Esophagus squamous epithelium (tissue), 5 donors: ENCODE measurements at regions not wholly inside any gene's neighbourhood (a gene's known extent, or its start where the extent isn't known, plus 50 kb on each side); places are given as distances from the start of the nearest gene placed in this dataset.

Experiments used
- DNase-seq: peaks from one replicate; lab custom pipeline; 2025; lab: John Stamatoyannopoulos, UW
- H3K27ac ChIP-seq, 4 donors: fragments of 200-600 bp; sonication (generic); one replicate each; pipeline ENCODE4 v1.5.1; 2016 to 2019; ENCODE audit warnings: mild to moderate bottlenecking in 1 of 4
- H3K27me3 ChIP-seq, 4 donors: fragments of 200-600 bp; sonication (generic); 1 replicate in 3 of 4; 2 replicates in 1 of 4; pipeline versions ENCODE4 v1.5.1 to v1.6.0; 2017 to 2021; ENCODE audit warnings: antibody characterized with exemption in 1 of 4
- H3K36me3 ChIP-seq, 3 donors: fragments of 200-600 bp; sonication (generic); one replicate each; pipeline ENCODE4 v1.5.1; 2016 to 2019
- H3K4me1 ChIP-seq, 3 donors: fragments of 200-600 bp; sonication (generic); one replicate each; pipeline ENCODE4 v1.5.1; 2017 to 2019
- H3K4me3 ChIP-seq, 4 donors: fragments of 200-600 bp; sonication (generic); 1 replicate in 3 of 4; 2 replicates in 1 of 4; pipeline ENCODE4 v1.5.1; 2016 to 2019; ENCODE audit warnings: mild to moderate bottlenecking in 2 of 4, moderate library complexity in 1 of 4
- H3K9me3 ChIP-seq, 3 donors: fragments of 200-600 bp; sonication (generic); one replicate each; pipeline ENCODE4 v1.5.1; 2016 to 2019
- POLR2A ChIP-seq, 4 donors: fragments of 450-650 bp; IDR thresholded peaks; one replicate each; pipeline ENCODE4 v1.6.1; 2017; ENCODE audit warnings: antibody characterized with exemption in 4 of 4, mild to moderate bottlenecking in 4 of 4, moderate library complexity in 3 of 4
- WGBS, 2 donors: methylation state at CpG; one replicate each; pipeline ENCODE4 v1.1.5; 2018; 5-methylcytosine and 5-hydroxymethylcytosine counted together
- intact Hi-C: fragments of 100-400 bp; cut with DNase I; formaldehyde crosslinking; loops from one replicate; pipeline ENCODE4 v1.15.0; 2022
- TF ChIP-seq, protein P1 (sequence below), 6 experiments: fragments of 450-650 bp in 4 of 6; fragments of 200-600 bp in 2 of 6; sonication (generic) in 2 of 6; IDR thresholded peaks; one replicate each; pipeline ENCODE4 v1.5.1; 2016 to 2019; ENCODE audit warnings: antibody characterized with exemption in 6 of 6, mild to moderate bottlenecking in 4 of 6, moderate library complexity in 4 of 6
- donor health status: DM: yes; HTN: yes; CAD: no.

DNA sequence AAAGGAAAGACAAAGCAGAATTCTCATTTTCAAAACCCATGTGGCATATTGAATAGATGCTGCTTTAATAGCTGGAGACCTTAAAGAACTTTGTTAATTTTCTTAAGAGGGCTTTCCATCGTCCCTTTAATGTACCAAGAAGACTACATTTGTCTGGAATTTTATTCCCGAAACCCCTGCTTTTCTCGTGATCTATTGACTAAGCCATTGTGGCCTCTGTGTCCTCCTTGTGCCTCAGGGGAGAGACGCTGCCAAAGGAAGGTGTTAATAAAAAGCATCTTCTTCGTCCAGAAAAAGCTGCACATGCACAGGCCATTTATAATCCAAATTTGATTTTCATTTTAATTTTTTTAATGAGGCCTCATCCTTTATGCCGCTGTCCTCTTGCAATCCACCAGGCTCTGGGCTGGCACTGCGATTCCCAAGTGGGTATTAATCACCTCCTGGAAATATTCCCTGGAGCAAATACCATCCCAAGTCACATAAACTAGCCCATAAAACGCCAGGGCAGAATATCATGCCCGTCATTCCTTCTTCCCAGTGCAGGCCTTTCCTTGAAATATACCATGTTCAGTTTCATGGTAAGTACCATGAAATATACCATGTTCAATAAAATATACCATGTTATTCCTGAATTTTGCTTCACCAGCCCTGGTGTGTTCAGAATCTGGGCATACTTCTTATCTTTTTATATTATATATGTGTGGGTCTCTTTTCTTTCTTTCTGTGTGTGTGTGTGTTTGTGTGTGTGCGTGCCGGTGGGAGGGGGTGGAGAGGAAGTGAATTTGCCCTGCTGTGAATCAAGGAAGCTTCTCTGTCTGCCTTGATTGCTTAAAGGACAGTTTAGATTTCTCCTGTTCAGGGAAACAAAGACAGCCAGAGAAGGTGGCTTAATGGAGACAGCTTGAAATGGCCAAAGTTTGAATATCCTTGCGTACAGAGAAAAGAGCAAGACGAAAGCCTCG, 147.6 kb downstream of the PHETA1 start:
- H3K36me3 ChIP-seq = no peaks in the 10 kb centered on the region
- H3K27ac ChIP-seq = no peak overlapping the region
- intact Hi-C loops = no loop called here

DNA sequence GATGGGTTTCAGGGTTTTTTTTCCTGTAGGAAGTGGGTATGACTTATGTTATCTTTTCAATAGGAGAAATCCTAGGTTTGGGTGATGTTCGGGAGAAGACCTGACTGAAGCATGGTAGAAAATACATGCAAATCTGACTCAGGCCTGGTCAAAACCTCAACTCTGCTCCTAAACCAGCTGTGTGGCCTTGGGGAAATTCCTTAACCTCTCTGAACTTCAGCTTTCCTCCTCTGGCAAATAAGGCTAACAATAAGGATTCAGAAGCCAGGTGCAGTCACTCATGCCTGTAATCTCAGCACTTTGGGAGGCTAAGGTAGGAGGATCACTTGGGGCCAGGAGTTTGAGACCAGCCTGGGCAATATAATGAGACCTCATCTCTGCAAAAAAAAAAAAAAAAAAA, 148.5 kb downstream of the PHETA1 start:
- DNase-seq = no peak
- Histone ChIP-seq H3K36me3 (no peaks in the 10 kb centered on the region), H3K4me1 (no peaks in the 10 kb centered on the region), H3K27me3 (peaks cover 0 to 40% (median 0%) of the 10 kb centered on the region in 4 donors), H3K9me3 (no peaks in the 10 kb centered on the region), H3K27ac (no peak overlapping the region), H3K4me3 (no peak overlapping the region)
- TF ChIP-seq, protein P1, sequence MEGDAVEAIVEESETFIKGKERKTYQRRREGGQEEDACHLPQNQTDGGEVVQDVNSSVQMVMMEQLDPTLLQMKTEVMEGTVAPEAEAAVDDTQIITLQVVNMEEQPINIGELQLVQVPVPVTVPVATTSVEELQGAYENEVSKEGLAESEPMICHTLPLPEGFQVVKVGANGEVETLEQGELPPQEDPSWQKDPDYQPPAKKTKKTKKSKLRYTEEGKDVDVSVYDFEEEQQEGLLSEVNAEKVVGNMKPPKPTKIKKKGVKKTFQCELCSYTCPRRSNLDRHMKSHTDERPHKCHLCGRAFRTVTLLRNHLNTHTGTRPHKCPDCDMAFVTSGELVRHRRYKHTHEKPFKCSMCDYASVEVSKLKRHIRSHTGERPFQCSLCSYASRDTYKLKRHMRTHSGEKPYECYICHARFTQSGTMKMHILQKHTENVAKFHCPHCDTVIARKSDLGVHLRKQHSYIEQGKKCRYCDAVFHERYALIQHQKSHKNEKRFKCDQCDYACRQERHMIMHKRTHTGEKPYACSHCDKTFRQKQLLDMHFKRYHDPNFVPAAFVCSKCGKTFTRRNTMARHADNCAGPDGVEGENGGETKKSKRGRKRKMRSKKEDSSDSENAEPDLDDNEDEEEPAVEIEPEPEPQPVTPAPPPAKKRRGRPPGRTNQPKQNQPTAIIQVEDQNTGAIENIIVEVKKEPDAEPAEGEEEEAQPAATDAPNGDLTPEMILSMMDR (IDR thresholded peaks at IDR 0.05) = no peak
- TF ChIP-seq POLR2A (IDR thresholded peaks at IDR 0.05) = no peak
- intact Hi-C loops = no loop called here
- 88 to 91% methylated on average over 1 of the region's 1 CpG for WGBS, 2 donors

More for the DNA sequence above, 147.6 kb downstream of the PHETA1 start:
- 59 to 67% methylated on average over 14 of the region's 14 CpGs for WGBS, 2 donors
- no peak for DNase-seq
- Histone ChIP-seq H3K4me3 (no peak overlapping the region), H3K4me1 (no peaks in the 10 kb centered on the region), H3K27me3 (peaks cover 0 to 42% (median 0%) of the 10 kb centered on the region in 4 donors), H3K9me3 (no peaks in the 10 kb centered on the region)
- TF ChIP-seq, protein P1 (IDR thresholded peaks at IDR 0.05) = no peak
- no peak for TF ChIP-seq POLR2A (IDR thresholded peaks at IDR 0.05)

DNA sequence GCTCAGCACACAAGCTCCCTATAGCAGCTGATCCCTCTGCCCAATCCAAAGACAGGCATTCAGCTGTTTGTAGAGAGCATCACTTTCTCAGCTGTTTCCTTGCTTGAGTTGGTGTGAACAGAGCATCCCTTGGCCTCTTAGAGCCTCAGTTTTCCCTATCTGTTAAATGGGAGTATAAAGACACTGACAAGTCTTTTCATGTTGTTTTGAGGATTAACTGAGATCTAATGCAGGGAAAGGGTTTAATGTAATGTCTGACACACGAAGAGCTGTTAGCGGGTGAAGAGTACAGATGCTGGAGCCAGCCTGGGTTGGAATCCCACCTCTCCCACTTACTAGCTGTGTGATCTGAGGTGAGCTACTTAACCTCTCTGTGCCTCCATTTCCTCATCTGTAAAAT, 149.5 kb downstream of the PHETA1 start:
- no peak overlapping the region for H3K4me3 ChIP-seq
- 83 to 86% methylated on average over 1 to 2 of the region's 2 CpGs for WGBS, 2 donors
- H3K4me1 ChIP-seq = no peaks in the 10 kb centered on the region
- DNase-seq = no peak
- H3K27me3 ChIP-seq = peaks cover 0 to 41% (median 0%) of the 10 kb centered on the region in 4 donors
- TF ChIP-seq POLR2A (IDR thresholded peaks at IDR 0.05) = no peak
- TF ChIP-seq, protein P1 (IDR thresholded peaks at IDR 0.05) = no peak
- intact Hi-C loops = no loop called here
- H3K36me3 ChIP-seq = no peaks in the 10 kb centered on the region
- no peaks in the 10 kb centered on the region for H3K9me3 ChIP-seq
- no peak overlapping the region for H3K27ac ChIP-seq

DNA sequence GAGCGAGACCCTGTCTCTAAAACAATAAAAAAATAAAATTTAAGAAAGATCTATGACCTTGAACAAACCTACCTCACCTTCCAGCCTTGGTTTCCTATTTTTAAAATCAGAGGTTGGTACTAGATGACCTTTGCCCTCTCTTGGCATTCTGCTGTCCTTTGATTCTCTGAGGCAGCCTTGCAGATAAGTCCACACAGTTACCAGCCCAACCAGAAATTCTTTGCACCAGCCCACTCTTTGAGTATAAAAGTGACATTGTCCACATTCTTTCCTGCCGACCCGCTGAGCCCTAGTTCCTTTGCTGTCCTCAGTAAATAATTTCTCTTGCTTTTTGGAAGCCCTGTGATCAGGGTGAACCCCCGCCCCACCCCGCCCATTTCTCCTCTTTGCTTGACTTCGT, 150.4 kb downstream of the PHETA1 start:
- Histone ChIP-seq H3K27ac (no peak overlapping the region), H3K27me3 (peaks cover 0 to 50% (median 0%) of the 10 kb centered on the region in 4 donors), H3K9me3 (no peaks in the 10 kb centered on the region), H3K4me3 (no peak overlapping the region), H3K4me1 (no peaks in the 10 kb centered on the region), H3K36me3 (no peaks in the 10 kb centered on the region)
- WGBS, 2 donors = 45 to 59% methylated on average over 3 to 6 of the region's 6 CpGs
- TF ChIP-seq POLR2A (IDR thresholded peaks at IDR 0.05) = no peak
- TF ChIP-seq, protein P1 (IDR thresholded peaks at IDR 0.05) = no peak
- DNase-seq = no peak
- intact Hi-C loops = no loop called here
